HepG2 (cell line): ENCODE measurements at regions not wholly inside any gene's neighbourhood (a gene's known extent, or its start where the extent isn't known, plus 50 kb on each side); places are given as distances from the start of the nearest gene placed in this dataset.

Experiments
- ATAC-seq: fragments of 200-7000 bp; cut with Tn5 transposase; 3 replicates; pipeline ENCODE4 v1.9.1; 2020; ENCODE audit warnings: mild to moderate bottlenecking, moderate library complexity
- BruUV-seq: library from RNA; stranded (reverse); fragments of 400-500 nt; replicated peaks from 2 replicates; lab custom pipeline; 2021; lab: Mats Ljungman, UMichigan
- CTCF ChIA-PET: fragments of 300-600 bp; formaldehyde crosslinking; extraction: SDS; loops from one replicate; lab custom pipeline; 2021; ENCODE audit warnings: low total read pairs, inconsistent platforms, low intra/inter-chr PET ratio; lab: Yijun Ruan, JAX
- POLR2A ChIA-PET: fragments of 350-600 bp; sonication (Branson Sonifier 250); formaldehyde crosslinking; loops from one replicate; lab custom pipeline; 2020; ENCODE audit warnings: antibody characterized with exemption, inconsistent platforms; lab: Yijun Ruan, JAX
- DNase-seq: peaks from one replicate; pipeline ENCODE4 v3.0.0-alpha.2; 2015; ENCODE audit warnings: low spot score
- FAIRE-seq: peaks from 3 replicates; lab custom pipeline; 2011; peaks lifted over from hg19 to GRCh38; lab: Jason Lieb, UNC
- H2AFZ ChIP-seq: one replicate; pipeline ENCODE4 v1.6.1; 2011; ENCODE audit warnings: low read length, inconsistent platforms
- H3K27ac ChIP-seq: fragments of 300-600 bp; 3 replicates; pipeline ENCODE4 v1.8.0; 2011; ENCODE audit warnings: mixed run types, mild to moderate bottlenecking, mixed read lengths, low read length, inconsistent platforms; ENCODE audit not compliant: insufficient read depth; ENCODE audit errors: extremely low read length
- H3K27me3 ChIP-seq, 2 experiments: fragments of 200-600 bp in 1 of 2; 2 replicates in 1 of 2; 3 replicates in 1 of 2; pipeline versions ENCODE4 v1.6.0 to v1.8.0; 2011; ENCODE audit warnings: low read length in 2 of 2, mild to moderate bottlenecking in 2 of 2, moderate library complexity in 2 of 2, inconsistent platforms in 1 of 2; ENCODE audit not compliant: insufficient read depth in 2 of 2, control insufficient read depth in 1 of 2
- H3K36me3 ChIP-seq, 2 experiments: fragments of 200-600 bp in 1 of 2; replicated peaks in 1 of 2; 2 replicates in 1 of 2; 3 replicates in 1 of 2; pipeline versions ENCODE4 v1.5.1 to v1.8.0; 2011; ENCODE audit warnings: low read length in 2 of 2, inconsistent platforms in 1 of 2; ENCODE audit not compliant: insufficient read depth in 2 of 2, control insufficient read depth in 1 of 2
- H3K4me1 ChIP-seq: 2 replicates; pipeline ENCODE4 v1.5.1; 2012; ENCODE audit warnings: low read length, inconsistent platforms; ENCODE audit not compliant: insufficient read depth
- H3K4me2 ChIP-seq: 2 replicates; pipeline ENCODE4 v1.6.0; 2011; ENCODE audit warnings: low read depth, low read length, inconsistent platforms
- H3K4me3 ChIP-seq, 3 experiments: fragments of 200-600 bp in 1 of 3; sonication (generic), shearing (Covaris generic) in 1 of 3; replicated peaks in 1 of 3; 2 replicates each; pipeline ENCODE4 v1.5.1; 2011 to 2016; ENCODE audit warnings: low read length in 3 of 3, inconsistent platforms in 2 of 3, low read depth in 2 of 3, mild to moderate bottlenecking in 2 of 3, control low read depth in 1 of 3, mixed read lengths in 1 of 3; ENCODE audit not compliant: insufficient read depth in 1 of 3
- H3K79me2 ChIP-seq: one replicate; pipeline ENCODE4 v1.6.1; 2011; ENCODE audit warnings: low read length, inconsistent platforms; ENCODE audit not compliant: insufficient read depth
- H3K9ac ChIP-seq: 2 replicates; pipeline ENCODE4 v1.6.0; 2011; ENCODE audit warnings: mild to moderate bottlenecking, low read depth, low read length, inconsistent platforms; ENCODE audit not compliant: insufficient read depth
- H3K9me3 ChIP-seq: 2 replicates; pipeline ENCODE4 v1.5.1; 2012; ENCODE audit warnings: mild to moderate bottlenecking, low read length
- H4K20me1 ChIP-seq: 2 replicates; pipeline ENCODE4 v1.6.0; 2011; ENCODE audit warnings: inconsistent platforms, mild to moderate bottlenecking, low read length, moderate library complexity; ENCODE audit not compliant: insufficient read depth
- EEA1 ChIP-seq: sonication (generic); formaldehyde crosslinking; IDR thresholded peaks from 2 replicates; pipeline ENCODE4 v1.5.1; 2020; ENCODE audit warnings: mild to moderate bottlenecking, missing genetic modification reagents, borderline replicate concordance
- GPN1 ChIP-seq: sonication (generic); formaldehyde crosslinking; IDR thresholded peaks from 2 replicates; pipeline ENCODE4 v1.5.1; 2020; ENCODE audit warnings: missing genetic modification reagents, borderline replicate concordance
- IKZF5 ChIP-seq: IDR thresholded peaks from 2 replicates; pipeline ENCODE4 v1.6.1; 2018; ENCODE audit warnings: missing genetic modification reagents, mild to moderate bottlenecking, missing compliant biosample characterization
- ISX ChIP-seq: sonication (generic); formaldehyde crosslinking; conservative IDR thresholded peaks from 2 replicates; pipeline ENCODE4 v1.5.0; 2020; ENCODE audit warnings: missing genetic modification reagents
- PLRG1 ChIP-seq: fragments of 450-650 bp; conservative IDR thresholded peaks from 2 replicates; pipeline ENCODE4 v1.6.1; 2016
- PRDM10 ChIP-seq: sonication (generic); formaldehyde crosslinking; IDR thresholded peaks from 2 replicates; pipeline ENCODE4 v1.4.0; 2020; ENCODE audit warnings: low read depth, missing genetic modification reagents
- SMYD3 ChIP-seq: sonication (generic); formaldehyde crosslinking; IDR thresholded peaks from 2 replicates; pipeline ENCODE4 v1.8.1; 2023; ENCODE audit warnings: mild to moderate bottlenecking, missing genetic modification reagents
- SSRP1 ChIP-seq: IDR thresholded peaks from 2 replicates; pipeline ENCODE4 v1.6.1; 2016; ENCODE audit warnings: control low read depth
- TCF7L2 ChIP-seq: IDR thresholded peaks from 2 replicates; pipeline ENCODE4 v1.6.1; 2011; ENCODE audit warnings: mild to moderate bottlenecking, low read depth, low read length, moderate library complexity
- TEAD2 ChIP-seq: sonication (generic); formaldehyde crosslinking; IDR thresholded peaks from 2 replicates; pipeline ENCODE4 v1.9.0; 2021; ENCODE audit warnings: missing genetic modification reagents
- THAP11 ChIP-seq: IDR thresholded peaks from 2 replicates; pipeline ENCODE4 v1.6.1; 2016; ENCODE audit warnings: missing biosample characterization, missing genetic modification reagents
- ZBTB42 ChIP-seq: sonication (generic); formaldehyde crosslinking; IDR thresholded peaks from 2 replicates; pipeline ENCODE4 v1.5.0; 2020; ENCODE audit warnings: mild to moderate bottlenecking, missing genetic modification reagents
- ZNF354B ChIP-seq: sonication (generic); formaldehyde crosslinking; IDR thresholded peaks from 2 replicates; pipeline ENCODE4 v1.8.0; 2022; ENCODE audit warnings: mild to moderate bottlenecking, missing genetic modification reagents
- WGBS: methylation state at CpG from one replicate; pipeline ENCODE4 v1.1.6; 2017; ENCODE audit warnings: low lambda C conversion rate; 5-methylcytosine and 5-hydroxymethylcytosine counted together
- in situ Hi-C: cut with HindIII; loops from 2 replicates; pipeline ENCODE4 v1.10.0; 2017; ENCODE audit warnings: low pct_unique_long_range_greater_than_20kb; ENCODE audit not compliant: extremely low pct_ligation_motif_present
- intact Hi-C: fragments of 100-400 bp; cut with micrococcal nuclease; formaldehyde crosslinking; loops from one replicate; pipeline ENCODE4 v1.10.0; 2022; ENCODE audit not compliant: unreplicated experiment
- TF ChIP-seq, protein P1 (sequence below): sonication (generic); formaldehyde crosslinking; IDR thresholded peaks from 2 replicates; pipeline ENCODE4 v1.4.0; 2020; ENCODE audit warnings: mild to moderate bottlenecking, missing genetic modification reagents
- TF ChIP-seq, protein P2 (sequence below): fragments of 450-650 bp; IDR thresholded peaks from 2 replicates; pipeline ENCODE4 v1.6.1; 2016

DNA sequence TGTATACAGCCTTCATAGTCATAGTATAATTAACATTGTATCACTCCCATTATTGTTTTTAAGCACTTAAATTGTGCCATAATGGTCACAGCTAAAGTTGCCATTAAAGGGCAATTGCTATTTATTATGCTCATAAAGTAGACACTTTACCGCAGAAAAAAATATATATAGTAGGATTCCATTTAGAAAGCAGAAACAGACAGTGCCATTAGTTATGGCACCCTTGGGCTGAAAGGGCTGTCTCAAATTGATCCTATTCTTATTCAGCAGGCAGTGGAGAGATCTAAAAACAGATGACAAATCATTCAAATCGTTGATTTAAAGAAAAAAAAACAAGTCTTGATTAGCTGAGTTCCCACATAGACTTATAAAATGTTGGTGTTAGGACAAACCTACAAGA, 514.2 kb upstream of the ROBO2 start:
- Histone ChIP-seq H2AFZ (no peak overlapping the region), H3K27ac (no peak overlapping the region), H3K4me1 (no peaks in the 10 kb centered on the region), H3K4me3 (no peak overlapping the region), H3K27me3 (no peaks in the 10 kb centered on the region), H3K4me2 (no peak overlapping the region), H3K36me3 (no peaks in the 10 kb centered on the region), H3K79me2 (no peaks in the 10 kb centered on the region), H4K20me1 (no peaks in the 10 kb centered on the region), H3K9ac (no peak overlapping the region), H3K9me3 (no peaks in the 10 kb centered on the region)
- ATAC-seq, result no peak
- BruUV-seq, result no TSS peak
- intact Hi-C loops (no loop called here), in situ Hi-C loops (no loop called here)
- no peak for TF ChIP-seq EEA1
- no peak for TF ChIP-seq ZNF354B (CRISPR knock-in tag)
- no peak for TF ChIP-seq ISX (CRISPR knock-in tag)
- TF ChIP-seq PLRG1, result no peak
- TF ChIP-seq, protein P1, sequence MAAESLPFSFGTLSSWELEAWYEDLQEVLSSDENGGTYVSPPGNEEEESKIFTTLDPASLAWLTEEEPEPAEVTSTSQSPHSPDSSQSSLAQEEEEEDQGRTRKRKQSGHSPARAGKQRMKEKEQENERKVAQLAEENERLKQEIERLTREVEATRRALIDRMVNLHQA, result no peak
- TF ChIP-seq TCF7L2, result no peak
- TF ChIP-seq SSRP1, result no peak
- no peak for TF ChIP-seq TEAD2
- TF ChIP-seq, protein P2, sequence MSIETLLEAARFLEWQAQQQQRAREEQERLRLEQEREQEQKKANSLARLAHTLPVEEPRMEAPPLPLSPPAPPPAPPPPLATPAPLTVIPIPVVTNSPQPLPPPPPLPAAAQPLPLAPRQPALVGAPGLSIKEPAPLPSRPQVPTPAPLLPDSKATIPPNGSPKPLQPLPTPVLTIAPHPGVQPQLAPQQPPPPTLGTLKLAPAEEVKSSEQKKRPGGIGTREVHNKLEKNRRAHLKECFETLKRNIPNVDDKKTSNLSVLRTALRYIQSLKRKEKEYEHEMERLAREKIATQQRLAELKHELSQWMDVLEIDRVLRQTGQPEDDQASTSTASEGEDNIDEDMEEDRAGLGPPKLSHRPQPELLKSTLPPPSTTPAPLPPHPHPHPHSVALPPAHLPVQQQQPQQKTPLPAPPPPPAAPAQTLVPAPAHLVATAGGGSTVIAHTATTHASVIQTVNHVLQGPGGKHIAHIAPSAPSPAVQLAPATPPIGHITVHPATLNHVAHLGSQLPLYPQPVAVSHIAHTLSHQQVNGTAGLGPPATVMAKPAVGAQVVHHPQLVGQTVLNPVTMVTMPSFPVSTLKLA, result no peak
- TF ChIP-seq ZBTB42 (CRISPR knock-in tag), result no peak
- no peak for TF ChIP-seq GPN1 (CRISPR knock-in tag)
- no peak for TF ChIP-seq SMYD3
- TF ChIP-seq PRDM10 (CRISPR knock-in tag), result no peak
- TF ChIP-seq THAP11 (CRISPR knock-in tag), result no peak
- no peak for TF ChIP-seq IKZF5 (CRISPR knock-in tag)
- CTCF ChIA-PET, result no interaction called here
- POLR2A ChIA-PET, result no interaction called here
- no peak for DNase-seq
- FAIRE-seq, result no peak
- 29% methylated on average over 2 of the region's 2 CpGs for WGBS
